ENCODE measurements at regions not wholly inside any gene's neighbourhood (a gene's known extent, or its start where the extent isn't known, plus 50 kb on each side); places are given as distances from the start of the nearest gene placed in this dataset.

- H3K9me3 ChIP-seq (ENCODE audit: control insufficient read depth, insufficient read depth, low read depth, low read length), result no peaks in the 10 kb centered on the region
- no peak overlapping the region for H3K27ac ChIP-seq (ENCODE audit: low read depth, low read length)
- H3K27me3 ChIP-seq (ENCODE audit: control insufficient read depth, insufficient read depth, low read length), result no peaks in the 10 kb centered on the region
- no peaks in the 10 kb centered on the region for H3K36me3 ChIP-seq (ENCODE audit: control insufficient read depth, insufficient read depth, low read length)
- no peak overlapping the region for H3K4me3 ChIP-seq (ENCODE audit: low read depth, low read length)
- no peak overlapping the region for H3K9ac ChIP-seq (ENCODE audit: low read length)
- no peaks in the 10 kb centered on the region for H3K4me1 ChIP-seq (ENCODE audit: control insufficient read depth, insufficient read depth, low read length)
Measured at GRCh38 chr11:22467741-22468140, 129.6 kb downstream of the SLC17A6 start.

- no peak overlapping the region for H3K4me3 ChIP-seq (ENCODE audit: low read depth, low read length)
- no peak overlapping the region for H3K27ac ChIP-seq (ENCODE audit: low read depth, low read length)
- H3K27me3 ChIP-seq (ENCODE audit: control insufficient read depth, insufficient read depth, low read length), result no peaks in the 10 kb centered on the region
- H3K36me3 ChIP-seq (ENCODE audit: control insufficient read depth, insufficient read depth, low read length), result no peaks in the 10 kb centered on the region
- no peaks in the 10 kb centered on the region for H3K9me3 ChIP-seq (ENCODE audit: control insufficient read depth, insufficient read depth, low read depth, low read length)
- H3K4me1 ChIP-seq (ENCODE audit: control insufficient read depth, insufficient read depth, low read length), result no peaks in the 10 kb centered on the region
- H3K9ac ChIP-seq (ENCODE audit: low read length), result no peak overlapping the region
Measured at GRCh38 chr11:22467248-22467647, 129.1 kb downstream of the SLC17A6 start.

- H3K9me3 ChIP-seq (ENCODE audit: control insufficient read depth, insufficient read depth, low read depth, low read length), result no peaks in the 10 kb centered on the region
- H3K4me1 ChIP-seq (ENCODE audit: control insufficient read depth, insufficient read depth, low read length), result no peaks in the 10 kb centered on the region
- H3K9ac ChIP-seq (ENCODE audit: low read length), result no peak overlapping the region
- no peaks in the 10 kb centered on the region for H3K27me3 ChIP-seq (ENCODE audit: control insufficient read depth, insufficient read depth, low read length)
- H3K4me3 ChIP-seq (ENCODE audit: low read depth, low read length), result no peak overlapping the region
- no peak overlapping the region for H3K27ac ChIP-seq (ENCODE audit: low read depth, low read length)
- no peaks in the 10 kb centered on the region for H3K36me3 ChIP-seq (ENCODE audit: control insufficient read depth, insufficient read depth, low read length)
Measured at GRCh38 chr11:22466809-22467208, 128.6 kb downstream of the SLC17A6 start.

- Histone ChIP-seq H3K36me3 (ENCODE audit: control insufficient read depth, insufficient read depth, low read length) (no peaks in the 10 kb centered on the region), H3K9ac (ENCODE audit: low read length) (no peak overlapping the region), H3K4me1 (ENCODE audit: control insufficient read depth, insufficient read depth, low read length) (no peaks in the 10 kb centered on the region), H3K9me3 (ENCODE audit: control insufficient read depth, insufficient read depth, low read depth, low read length) (no peaks in the 10 kb centered on the region), H3K27me3 (ENCODE audit: control insufficient read depth, insufficient read depth, low read length) (no peaks in the 10 kb centered on the region), H3K4me3 (ENCODE audit: low read depth, low read length) (no peak overlapping the region), H3K27ac (ENCODE audit: low read depth, low read length) (no peak overlapping the region)
Measured at GRCh38 chr11:22466351-22466750, 128.2 kb downstream of the SLC17A6 start.

GRCh38 chr11:22465620-22466019 lies 127.4 kb downstream of the SLC17A6 start:
- Histone ChIP-seq H3K4me3 (ENCODE audit: low read depth, low read length) (no peak overlapping the region), H3K36me3 (ENCODE audit: control insufficient read depth, insufficient read depth, low read length) (no peaks in the 10 kb centered on the region), H3K9me3 (ENCODE audit: control insufficient read depth, insufficient read depth, low read depth, low read length) (no peaks in the 10 kb centered on the region), H3K27ac (ENCODE audit: low read depth, low read length) (no peak overlapping the region), H3K4me1 (ENCODE audit: control insufficient read depth, insufficient read depth, low read length) (no peaks in the 10 kb centered on the region), H3K27me3 (ENCODE audit: control insufficient read depth, insufficient read depth, low read length) (no peaks in the 10 kb centered on the region), H3K9ac (ENCODE audit: low read length) (no peak overlapping the region)

- Histone ChIP-seq H3K27me3 (ENCODE audit: control insufficient read depth, insufficient read depth, low read length) (no peaks in the 10 kb centered on the region), H3K27ac (ENCODE audit: low read depth, low read length) (no peak overlapping the region), H3K4me1 (ENCODE audit: control insufficient read depth, insufficient read depth, low read length) (peaks cover 6% of the 10 kb centered on the region; the same call in 1 of the 2 replicates), H3K9me3 (ENCODE audit: control insufficient read depth, insufficient read depth, low read depth, low read length) (no peaks in the 10 kb centered on the region), H3K36me3 (ENCODE audit: control insufficient read depth, insufficient read depth, low read length) (no peaks in the 10 kb centered on the region), H3K9ac (ENCODE audit: low read length) (no peak overlapping the region), H3K4me3 (ENCODE audit: low read depth, low read length) (no peak overlapping the region)
Measured at GRCh38 chr11:22461626-22462025, 123.4 kb downstream of the SLC17A6 start.

GRCh38 chr11:22460181-22460580 lies 122.0 kb downstream of the SLC17A6 start:
- Histone ChIP-seq H3K9ac (ENCODE audit: low read length) (no peak overlapping the region), H3K27ac (ENCODE audit: low read depth, low read length) (no peak overlapping the region), H3K9me3 (ENCODE audit: control insufficient read depth, insufficient read depth, low read depth, low read length) (no peaks in the 10 kb centered on the region), H3K4me3 (ENCODE audit: low read depth, low read length) (no peak overlapping the region), H3K4me1 (ENCODE audit: control insufficient read depth, insufficient read depth, low read length) (peaks cover 6% of the 10 kb centered on the region; the same call in 1 of the 2 replicates), H3K36me3 (ENCODE audit: control insufficient read depth, insufficient read depth, low read length) (no peaks in the 10 kb centered on the region), H3K27me3 (ENCODE audit: control insufficient read depth, insufficient read depth, low read length) (no peaks in the 10 kb centered on the region)

GRCh38 chr11:22459048-22459447 lies 120.9 kb downstream of the SLC17A6 start:
- no peaks in the 10 kb centered on the region for H3K27me3 ChIP-seq (ENCODE audit: control insufficient read depth, insufficient read depth, low read length)
- no peak overlapping the region for H3K4me3 ChIP-seq (ENCODE audit: low read depth, low read length)
- H3K9me3 ChIP-seq (ENCODE audit: control insufficient read depth, insufficient read depth, low read depth, low read length), result no peaks in the 10 kb centered on the region
- no peaks in the 10 kb centered on the region for H3K36me3 ChIP-seq (ENCODE audit: control insufficient read depth, insufficient read depth, low read length)
- H3K27ac ChIP-seq (ENCODE audit: low read depth, low read length), result no peak overlapping the region
- no peak overlapping the region for H3K9ac ChIP-seq (ENCODE audit: low read length)
- peaks cover 6% of the 10 kb centered on the region; the same call in 1 of the 2 replicates for H3K4me1 ChIP-seq (ENCODE audit: control insufficient read depth, insufficient read depth, low read length)

- H3K9ac ChIP-seq (ENCODE audit: low read length), result no peak overlapping the region
- H3K4me3 ChIP-seq (ENCODE audit: low read depth, low read length), result no peak overlapping the region
- H3K36me3 ChIP-seq (ENCODE audit: control insufficient read depth, insufficient read depth, low read length), result no peaks in the 10 kb centered on the region
- no peaks in the 10 kb centered on the region for H3K27me3 ChIP-seq (ENCODE audit: control insufficient read depth, insufficient read depth, low read length)
- H3K9me3 ChIP-seq (ENCODE audit: control insufficient read depth, insufficient read depth, low read depth, low read length), result no peaks in the 10 kb centered on the region
- H3K27ac ChIP-seq (ENCODE audit: low read depth, low read length), result no peak overlapping the region
- peaks cover 6% of the 10 kb centered on the region; the same call in 1 of the 2 replicates for H3K4me1 ChIP-seq (ENCODE audit: control insufficient read depth, insufficient read depth, low read length)
Measured at GRCh38 chr11:22458161-22458560, 120.0 kb downstream of the SLC17A6 start.

- Histone ChIP-seq H3K9ac (ENCODE audit: low read length) (no peak overlapping the region), H3K36me3 (ENCODE audit: control insufficient read depth, insufficient read depth, low read length) (no peaks in the 10 kb centered on the region), H3K27ac (ENCODE audit: low read depth, low read length) (no peak overlapping the region), H3K4me3 (ENCODE audit: low read depth, low read length) (no peak overlapping the region), H3K9me3 (ENCODE audit: control insufficient read depth, insufficient read depth, low read depth, low read length) (no peaks in the 10 kb centered on the region), H3K4me1 (ENCODE audit: control insufficient read depth, insufficient read depth, low read length) (peaks cover 6% of the 10 kb centered on the region; the same call in 1 of the 2 replicates), H3K27me3 (ENCODE audit: control insufficient read depth, insufficient read depth, low read length) (no peaks in the 10 kb centered on the region)
Measured at GRCh38 chr11:22456993-22457762, 119.0 kb downstream of the SLC17A6 start.

- H3K4me1 ChIP-seq (ENCODE audit: control insufficient read depth, insufficient read depth, low read length), result peaks cover 6% of the 10 kb centered on the region; the same call in 1 of the 2 replicates
- H3K4me3 ChIP-seq (ENCODE audit: low read depth, low read length), result no peak overlapping the region
- H3K9ac ChIP-seq (ENCODE audit: low read length), result no peak overlapping the region
- no peaks in the 10 kb centered on the region for H3K36me3 ChIP-seq (ENCODE audit: control insufficient read depth, insufficient read depth, low read length)
- no peaks in the 10 kb centered on the region for H3K27me3 ChIP-seq (ENCODE audit: control insufficient read depth, insufficient read depth, low read length)
- no peaks in the 10 kb centered on the region for H3K9me3 ChIP-seq (ENCODE audit: control insufficient read depth, insufficient read depth, low read depth, low read length)
- no peak overlapping the region for H3K27ac ChIP-seq (ENCODE audit: low read depth, low read length)
Measured at GRCh38 chr11:22454461-22455090, 116.4 kb downstream of the SLC17A6 start.
